ENCODE measurements at regions not wholly inside any gene's neighbourhood (a gene's known extent, or its start where the extent isn't known, plus 50 kb on each side); places are given as distances from the start of the nearest gene placed in this dataset.

DNA sequence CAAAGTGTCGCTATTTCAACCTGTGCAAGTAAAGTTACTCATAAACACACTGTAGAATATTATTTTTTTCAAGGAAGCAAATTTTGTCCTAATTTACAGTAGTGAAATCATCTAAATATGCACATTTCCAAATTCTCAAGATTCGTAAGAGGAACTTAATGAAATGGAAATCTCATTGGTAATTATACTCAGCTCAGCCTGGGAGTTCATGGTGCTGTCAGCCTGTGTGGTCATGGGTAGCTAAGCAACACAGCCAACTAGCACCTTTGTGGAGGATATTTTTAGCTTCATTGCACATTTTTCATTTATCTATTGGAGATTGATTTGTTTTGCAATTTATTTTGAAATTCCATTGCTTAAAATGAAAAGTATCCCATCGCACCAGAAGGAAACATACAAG is 975.7 kb upstream of the ZEB2 start:
- no peak for DNase-seq

DNA sequence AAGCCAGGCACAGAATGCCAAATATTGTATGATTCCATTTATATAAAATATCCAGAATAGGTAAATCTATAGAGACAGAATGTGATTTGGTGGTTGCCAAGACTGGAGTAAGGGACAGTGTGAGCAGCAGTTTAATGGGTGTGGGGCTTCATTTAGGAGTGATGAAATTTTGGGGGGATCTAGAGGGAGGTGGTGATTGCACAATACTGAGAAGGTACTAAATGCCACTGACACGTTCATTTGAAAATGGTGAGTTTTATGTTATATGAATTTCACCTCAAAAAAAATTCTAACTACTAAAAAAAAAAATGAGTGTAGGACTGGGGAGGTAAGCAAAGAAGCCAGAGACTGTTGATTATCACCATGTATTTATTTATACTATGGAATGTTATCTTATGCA is 974.5 kb upstream of the ZEB2 start:
- no peak for DNase-seq

DNA sequence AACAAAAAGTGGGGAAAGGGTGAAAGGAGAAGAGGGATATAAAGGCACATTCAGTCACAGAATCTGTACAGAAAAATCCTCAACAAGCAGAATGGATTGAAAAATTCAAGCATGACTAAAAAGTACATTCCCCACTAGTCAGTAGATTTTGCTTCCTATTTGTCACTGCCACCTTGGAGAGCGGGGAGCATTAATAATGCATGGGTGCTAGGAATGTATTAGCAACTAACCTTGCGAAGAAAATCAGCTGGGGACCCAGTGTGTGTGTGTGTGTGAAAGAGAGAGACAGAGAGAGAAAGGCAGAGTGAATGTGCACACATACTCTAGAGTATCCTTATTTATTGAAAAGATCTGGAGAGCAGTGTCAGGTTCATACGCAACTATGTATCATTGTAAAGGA is 968.7 kb upstream of the ZEB2 start:
- DNase-seq: no peak

DNA sequence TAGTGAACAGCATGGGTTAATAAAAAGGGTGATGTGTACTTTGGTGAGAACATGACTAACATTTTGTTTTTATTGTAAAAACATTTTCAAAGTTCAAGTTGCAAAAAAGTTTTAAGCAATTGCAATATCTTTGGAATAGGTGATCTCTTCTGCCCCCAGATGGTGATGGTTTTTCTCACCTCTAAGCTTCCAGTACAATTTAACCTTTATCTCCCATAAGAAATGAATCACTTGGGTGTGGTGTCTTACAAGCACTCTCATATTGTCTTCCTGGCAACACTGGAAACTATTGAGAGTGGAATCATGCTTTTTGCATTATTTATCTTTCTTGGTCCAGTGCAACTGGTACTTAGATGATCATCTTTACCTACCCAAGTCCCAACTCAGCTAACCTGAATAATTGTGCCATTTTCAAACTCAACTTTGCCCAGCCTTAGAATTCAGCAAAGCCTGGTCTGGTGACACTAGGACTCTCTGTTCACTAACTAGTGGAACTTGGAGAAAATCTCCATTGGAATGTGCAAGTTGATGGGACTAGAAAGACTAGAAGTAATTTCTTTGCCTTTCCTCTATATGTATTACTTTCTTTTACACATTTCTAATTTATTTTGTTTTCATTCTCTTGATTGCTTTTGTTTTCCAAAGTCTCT is 964.7 kb upstream of the ZEB2 start:
- no peak for DNase-seq

DNA sequence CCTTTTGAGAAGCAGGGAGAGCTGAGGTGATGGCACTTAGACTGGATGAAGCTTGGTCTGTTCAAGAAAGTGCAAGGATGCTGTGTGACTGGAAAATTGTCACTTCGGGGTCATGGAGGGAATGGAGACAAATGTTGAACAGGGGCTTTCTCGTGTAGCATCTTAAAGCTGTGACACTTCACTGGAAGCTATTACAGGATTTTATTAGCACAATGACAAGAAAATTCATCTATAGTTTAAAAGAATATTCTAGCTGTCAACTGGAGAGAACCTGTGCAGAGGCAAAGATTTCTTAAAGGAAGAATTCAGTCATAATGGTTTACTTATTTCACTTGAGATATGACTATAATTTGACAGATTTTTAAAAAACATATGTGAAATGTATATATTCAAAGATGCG is 963.9 kb upstream of the ZEB2 start:
- no peak for DNase-seq

DNA sequence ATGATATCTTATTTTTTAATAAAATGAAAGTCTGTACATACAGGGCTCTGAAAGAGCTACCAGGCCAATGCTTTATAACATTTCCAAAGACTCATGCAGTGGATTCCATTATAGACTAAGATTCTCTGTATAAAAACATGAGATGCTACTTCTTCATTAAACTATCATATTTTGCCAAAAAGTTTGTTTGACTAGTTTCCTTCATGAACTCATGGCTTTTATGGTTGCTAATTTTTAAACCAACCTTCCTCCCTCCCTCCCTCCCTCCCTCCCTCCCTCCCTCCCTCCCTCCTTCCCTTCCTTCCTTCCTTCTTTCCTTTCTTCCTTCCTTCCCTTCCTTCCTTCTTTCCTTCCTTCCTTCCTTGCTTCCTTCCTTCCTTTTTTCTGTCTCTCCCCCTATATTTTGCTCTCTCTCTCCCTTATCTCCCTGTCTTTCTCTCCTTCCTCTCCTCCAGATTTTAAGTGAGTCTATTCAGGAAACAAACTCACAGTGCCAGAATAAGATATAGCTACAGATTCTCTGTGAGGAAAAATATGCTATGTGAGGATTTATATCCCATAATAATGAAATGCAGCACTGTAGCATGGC is 961.5 kb upstream of the ZEB2 start:
- no peak for DNase-seq

DNA sequence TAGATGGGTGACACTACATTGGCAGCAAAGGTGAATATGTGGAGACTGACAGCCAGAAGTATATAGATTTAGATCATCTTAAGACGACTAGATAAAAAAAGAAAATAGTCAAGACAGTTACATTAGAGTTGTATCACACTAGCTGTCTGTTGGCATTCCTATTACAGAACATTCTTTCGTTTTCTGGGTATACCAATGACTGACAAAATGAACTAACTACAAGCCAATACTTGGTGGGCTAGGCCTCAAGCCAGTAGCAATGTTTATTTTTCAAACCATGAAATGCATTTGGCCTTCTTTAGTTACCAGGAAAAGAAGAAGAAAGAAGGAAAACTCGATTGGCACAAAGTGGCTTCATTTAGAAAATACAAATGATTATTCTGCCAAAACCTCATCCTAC is 944.9 kb upstream of the ZEB2 start:
- no peak for DNase-seq

DNA sequence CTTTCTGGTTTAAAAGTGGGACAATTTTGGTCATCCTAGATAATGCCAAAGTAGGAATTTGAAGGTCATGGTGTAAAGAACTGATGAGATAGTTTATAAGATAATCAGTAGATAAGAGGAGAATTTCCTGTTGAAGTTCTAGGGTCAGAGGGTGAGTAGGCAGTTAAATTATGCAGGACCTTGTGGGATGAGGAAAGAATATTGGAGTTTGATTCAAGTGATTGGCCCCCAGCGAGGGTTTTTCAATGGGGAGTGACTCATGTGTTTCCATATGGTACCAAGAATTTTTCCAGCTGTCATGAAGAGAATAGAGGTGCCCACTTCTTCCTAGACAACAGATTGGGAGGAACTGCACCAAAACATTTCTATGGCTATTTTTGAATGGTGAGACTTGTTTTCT is 940.2 kb upstream of the ZEB2 start:
- no peak for DNase-seq

DNA sequence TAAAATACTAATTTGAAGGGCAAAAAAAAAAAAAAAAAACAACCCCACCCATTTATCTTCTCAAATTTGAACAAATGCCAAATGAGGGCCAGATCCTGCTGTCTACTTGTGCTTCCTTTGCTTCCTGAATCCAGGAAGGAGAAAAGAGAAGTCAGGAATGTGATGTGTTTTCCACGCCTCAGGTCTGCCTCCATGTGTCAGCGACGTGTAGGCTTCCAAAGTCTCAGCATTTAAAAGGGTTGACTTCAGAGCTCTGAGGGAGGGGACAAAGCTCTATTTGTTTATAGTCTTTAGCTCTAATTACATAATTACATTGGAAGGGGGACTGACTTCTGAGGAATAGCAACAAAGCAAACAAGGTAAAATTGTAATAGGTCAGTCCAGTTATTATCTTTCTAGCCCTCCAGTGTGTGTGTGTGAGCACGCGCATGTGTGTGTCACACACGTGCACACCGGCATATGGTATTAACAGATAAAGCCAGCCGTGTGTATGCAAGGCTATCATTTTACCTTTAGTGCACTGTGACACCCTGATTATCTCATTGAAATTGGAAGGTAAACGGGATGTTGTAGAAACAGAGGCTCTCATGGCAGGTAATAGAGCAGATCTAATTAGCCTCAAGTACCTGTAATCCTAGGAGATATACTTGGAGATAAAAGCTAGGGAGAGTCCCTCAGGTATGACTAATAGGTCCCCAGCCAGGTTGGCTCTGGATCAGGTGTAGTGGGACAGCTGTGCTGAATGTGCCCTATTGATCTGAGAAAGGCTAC is 911.4 kb upstream of the ZEB2 start:
- no peak for DNase-seq

DNA sequence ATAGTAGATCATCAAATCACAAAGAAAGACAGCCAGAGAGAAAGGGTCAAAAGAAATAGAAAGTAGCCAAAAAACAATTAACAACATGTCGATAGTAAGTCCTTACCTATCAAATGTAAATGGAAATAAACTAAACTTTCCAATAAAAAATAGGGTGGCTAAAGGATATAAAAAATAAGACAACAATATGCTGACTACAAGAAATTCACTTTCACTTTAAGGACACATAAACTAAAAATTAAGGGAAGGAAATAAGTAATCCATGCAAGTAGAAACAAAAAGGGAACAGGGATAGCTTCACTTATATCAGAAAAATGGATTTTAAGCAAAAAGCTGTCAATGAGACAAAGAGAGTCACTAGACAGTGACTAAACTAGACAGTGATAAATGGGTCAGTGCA is 903.9 kb upstream of the ZEB2 start:
- DNase-seq: no peak

DNA sequence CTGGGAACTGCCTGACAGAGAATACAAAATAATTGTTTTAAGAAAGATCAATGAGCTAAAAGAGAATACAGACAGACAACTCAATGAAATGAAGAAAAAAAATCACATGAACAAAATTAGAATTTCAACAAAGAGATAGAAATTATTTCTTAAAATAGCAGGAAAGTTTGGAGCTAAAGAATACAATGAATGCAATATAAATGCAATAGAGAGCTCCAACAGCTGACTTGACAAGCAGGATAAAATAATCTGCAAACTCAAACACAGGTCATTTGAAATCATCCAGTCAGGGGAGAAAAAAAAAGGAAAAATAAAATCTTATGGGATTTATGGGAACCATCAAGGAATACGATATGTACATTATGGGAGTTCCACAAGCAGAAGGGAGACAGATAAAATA is 902.7 kb upstream of the ZEB2 start:
- DNase-seq: no peak

DNA sequence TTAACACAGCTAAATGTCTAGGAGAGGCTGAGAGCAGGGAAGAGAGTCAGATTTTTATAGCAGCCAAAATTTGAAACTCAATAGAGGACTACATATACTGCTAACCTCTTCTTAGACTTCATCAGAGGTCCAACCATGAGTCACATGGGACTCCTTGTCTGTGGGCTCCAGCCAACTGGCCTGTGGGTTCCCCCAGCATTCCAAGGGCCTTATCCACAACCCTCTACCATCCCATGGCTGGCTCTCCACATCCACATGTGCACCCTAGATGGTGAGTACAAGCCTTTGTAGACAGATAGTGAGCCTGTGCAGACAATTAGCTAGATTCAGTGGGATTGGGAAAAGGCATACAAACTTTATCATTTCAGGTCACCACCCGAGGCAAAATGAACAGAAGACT is 901.9 kb upstream of the ZEB2 start:
- no peak for DNase-seq

DNA sequence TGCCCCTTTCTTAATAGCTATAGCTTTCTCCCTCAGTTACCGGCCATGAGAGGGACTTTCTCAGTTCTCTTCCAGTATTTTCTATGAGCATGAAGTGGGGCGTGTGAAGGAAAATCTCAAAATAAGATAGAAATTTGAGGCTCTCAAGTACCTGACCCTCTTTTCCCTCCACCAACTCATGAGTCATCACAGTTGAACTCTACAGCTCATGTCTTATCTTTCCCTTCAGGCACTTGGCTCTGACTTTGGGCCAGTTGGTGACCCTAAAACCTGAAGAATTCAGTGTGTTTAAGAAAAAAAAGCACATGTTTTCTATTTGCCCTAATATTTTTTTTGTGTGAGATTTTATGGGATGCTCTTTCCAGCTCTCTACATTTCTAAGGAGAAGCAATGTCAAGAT is 896.7 kb upstream of the ZEB2 start:
- no peak for DNase-seq

DNA sequence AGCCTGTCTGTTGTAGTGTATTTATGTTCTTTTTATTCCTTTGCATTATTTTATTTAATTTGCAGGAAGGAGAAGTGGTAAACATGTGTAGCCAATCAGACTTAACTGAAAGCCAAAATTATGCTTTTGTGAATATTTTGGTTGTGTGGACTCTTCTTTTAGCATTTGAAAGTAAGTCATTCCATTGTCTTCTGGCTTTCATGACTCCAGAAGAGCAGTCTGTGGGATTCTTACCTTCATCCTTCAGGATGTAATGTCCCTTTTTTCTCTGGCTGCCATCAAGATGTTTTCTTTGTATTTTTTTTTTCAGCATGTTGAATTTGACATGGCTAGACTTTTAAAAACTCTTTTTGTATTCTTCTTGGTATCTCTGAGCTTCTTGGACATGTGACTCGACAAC is 895.2 kb upstream of the ZEB2 start:
- DNase-seq: no peak

DNA sequence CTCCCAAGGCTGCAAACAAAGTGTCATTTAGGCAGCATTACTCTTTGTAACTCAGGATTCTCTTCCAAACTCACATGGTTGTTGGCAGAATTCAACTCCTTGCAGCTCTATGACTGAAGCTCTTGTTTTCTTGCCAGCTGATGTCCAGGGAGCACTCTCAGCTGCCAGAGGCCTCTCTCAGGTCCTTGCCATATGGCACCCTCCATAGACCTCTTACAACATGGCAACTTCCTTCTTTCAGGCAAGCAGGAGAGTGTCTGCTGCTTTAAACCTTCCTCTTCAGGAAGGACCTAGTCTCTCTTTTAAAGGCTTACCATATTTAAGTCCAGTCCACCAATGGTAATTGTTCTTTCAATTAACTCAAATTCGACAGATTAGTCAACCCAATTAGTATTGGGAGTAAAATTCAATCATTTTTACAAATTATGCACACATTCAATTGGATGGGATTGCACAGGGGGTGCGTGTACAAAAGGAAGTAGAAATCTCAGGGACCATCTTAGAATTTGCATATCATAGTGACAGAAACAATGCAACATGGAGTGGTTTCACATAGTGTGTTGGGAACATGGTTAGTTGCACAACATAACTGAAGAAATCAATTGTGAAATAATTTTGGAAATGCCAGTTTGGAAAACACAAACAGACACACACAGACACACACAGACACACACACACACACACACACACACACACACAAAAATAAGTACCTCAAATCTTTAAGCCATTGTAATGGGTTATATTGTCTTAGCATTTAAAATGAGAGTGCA is 893.5 kb upstream of the ZEB2 start:
- no peak for DNase-seq

DNA sequence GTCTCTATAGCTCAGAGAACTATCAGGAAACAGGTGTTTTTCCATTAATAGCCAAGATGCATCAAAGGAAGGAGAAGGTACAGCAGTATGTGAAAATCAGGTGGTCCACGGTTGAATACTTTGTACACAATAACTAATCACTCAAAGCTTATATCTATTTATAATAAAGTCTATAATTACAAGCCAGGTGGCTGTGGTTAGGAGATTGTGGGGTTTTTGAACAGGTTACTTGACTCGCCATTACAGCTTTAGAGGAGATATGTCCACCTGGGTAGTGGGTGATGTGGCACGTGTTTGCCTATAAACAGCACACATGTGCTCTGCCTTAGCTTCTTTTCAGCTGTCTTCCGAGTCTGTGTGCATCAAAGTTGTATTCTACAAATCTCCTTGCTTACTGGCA is 892.2 kb upstream of the ZEB2 start:
- DNase-seq: no peak

DNA sequence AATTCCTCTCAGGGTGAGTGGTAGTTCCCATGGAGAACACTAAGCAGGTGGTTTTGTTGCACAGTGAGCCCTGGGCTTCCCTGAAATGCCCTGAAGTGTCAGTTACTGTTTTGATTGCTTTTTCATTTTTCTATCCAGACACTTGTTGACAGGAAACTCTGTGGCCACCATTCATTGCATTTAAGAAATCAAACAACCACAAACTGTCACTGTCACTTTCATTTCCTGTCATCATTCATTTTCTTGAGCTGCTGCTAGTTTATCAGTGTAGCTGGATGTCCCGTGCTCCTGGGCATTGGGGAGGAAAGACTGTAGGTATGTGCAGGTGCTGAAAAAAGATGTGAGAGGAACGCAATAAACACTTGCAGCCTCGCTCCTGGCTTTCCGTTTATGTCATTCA is 891.6 kb upstream of the ZEB2 start:
- DNase-seq: no peak

DNA sequence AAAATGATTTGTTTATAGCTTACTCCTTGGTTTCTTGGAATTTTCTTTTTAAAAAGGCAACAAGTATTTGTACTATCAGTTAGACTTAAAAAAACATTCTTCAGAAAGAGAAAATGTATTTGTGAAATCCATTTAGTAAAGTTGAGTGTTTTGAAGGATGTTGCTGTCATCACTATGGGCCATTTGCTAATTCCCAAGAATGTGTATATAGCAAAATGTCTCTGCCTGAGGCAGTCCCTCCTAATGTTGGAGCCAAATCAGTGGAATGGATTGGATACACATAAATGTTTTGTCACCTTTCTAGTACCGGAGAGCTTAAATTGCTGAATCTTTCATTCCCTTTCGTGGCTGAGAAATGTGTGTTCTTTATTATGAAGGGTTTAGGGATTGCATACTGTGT is 890.2 kb upstream of the ZEB2 start:
- no peak for DNase-seq

DNA sequence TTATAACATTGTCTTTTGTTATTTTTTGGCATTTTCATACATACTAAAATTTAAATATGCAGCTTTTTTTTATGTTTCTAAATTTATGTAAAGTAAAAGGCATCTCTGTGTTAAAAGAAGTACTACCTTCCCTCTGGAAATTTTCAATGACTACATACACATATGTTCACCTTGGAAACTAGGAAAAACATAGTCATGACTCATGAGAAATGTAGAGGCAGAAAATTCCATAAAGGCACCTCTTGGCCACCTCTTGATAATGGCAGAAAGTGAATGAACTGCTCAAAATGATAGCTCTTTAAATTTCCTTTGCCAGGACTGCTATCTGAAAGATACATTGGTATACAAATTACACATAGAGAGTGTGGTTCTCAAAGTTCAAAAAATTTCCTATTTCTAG is 889.1 kb upstream of the ZEB2 start:
- no peak for DNase-seq

DNA sequence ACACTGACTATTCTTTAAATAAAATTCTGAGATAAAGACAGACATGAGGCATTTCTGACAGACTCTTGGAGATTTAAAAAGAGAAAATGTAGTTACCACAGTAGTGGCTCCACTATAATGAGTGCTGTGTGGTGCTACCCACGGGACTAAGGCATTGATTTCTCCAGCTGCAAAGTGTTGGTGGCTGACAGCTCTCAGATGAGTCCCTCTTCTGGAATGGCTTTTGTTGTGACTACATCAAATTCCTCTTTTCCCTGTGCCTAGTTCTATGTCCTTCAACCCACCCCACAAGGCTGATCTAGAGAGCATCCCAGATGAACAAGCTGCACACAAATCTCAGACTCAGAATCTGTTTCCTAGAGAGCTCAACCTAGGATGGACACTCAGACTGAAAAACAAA is 884.8 kb upstream of the ZEB2 start:
- no peak for DNase-seq

DNA sequence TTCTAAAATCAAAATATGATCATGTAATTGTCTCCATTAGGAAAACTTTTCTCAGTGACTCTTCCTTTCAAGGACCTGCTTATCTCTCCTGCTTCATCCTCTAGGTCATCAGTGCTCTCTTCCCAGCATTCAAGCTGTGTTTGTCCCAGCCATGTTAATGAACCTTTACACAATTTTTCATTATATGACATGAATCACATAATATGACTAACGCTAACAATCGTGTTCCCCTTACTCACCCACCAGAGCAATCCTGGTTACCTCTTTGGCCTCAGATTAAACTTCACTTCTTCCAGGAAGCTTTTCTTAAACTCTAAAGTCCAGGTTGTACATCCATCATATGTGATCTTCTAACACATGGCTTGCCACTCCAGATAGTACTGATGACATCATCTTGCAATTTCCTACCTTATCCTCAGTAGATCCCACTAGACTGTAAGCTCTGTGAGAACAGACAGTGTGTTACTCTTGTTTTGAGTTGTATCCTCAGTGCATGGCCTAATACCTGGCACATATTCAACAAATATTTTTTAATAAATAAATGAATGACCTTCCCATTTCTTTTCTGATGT is 882.9 kb upstream of the ZEB2 start:
- DNase-seq: no peak

DNA sequence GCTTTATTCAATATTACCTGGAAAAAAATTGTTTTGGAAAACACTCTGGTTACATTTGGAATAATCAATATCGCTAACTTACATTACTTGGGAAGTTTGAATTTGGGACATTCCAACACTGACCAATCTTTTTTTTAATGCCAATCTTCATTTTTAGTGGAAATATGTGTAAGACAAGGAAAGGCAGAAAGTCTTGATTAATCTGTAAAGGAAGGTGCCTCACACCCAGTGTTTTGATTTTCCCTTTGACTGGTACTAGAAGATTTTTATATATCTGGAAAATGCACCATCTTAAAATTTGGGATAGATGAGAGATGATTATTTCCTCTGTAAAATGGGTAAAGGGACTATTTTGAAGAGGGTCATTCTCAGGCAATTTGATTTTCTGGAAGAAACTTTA is 879.2 kb upstream of the ZEB2 start:
- DNase-seq: no peak

DNA sequence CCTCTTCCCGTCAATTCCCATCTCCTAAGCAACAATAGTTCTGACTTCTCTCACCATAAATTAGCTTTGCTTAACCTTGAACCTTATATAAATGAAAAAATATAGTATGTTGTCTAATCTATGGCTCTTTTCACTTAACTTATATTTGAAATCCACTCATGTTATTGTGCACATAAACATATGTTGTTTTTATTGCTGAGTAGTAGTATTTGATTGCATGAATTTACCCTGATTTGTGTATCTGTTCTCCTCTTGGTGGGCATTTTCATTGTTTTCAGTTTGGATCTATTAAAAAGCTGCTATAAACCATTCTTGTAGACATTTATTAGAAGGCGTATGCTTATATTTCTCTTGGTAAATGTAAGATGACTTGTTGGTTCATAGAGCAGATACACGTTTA is 874.3 kb upstream of the ZEB2 start:
- no peak for DNase-seq

DNA sequence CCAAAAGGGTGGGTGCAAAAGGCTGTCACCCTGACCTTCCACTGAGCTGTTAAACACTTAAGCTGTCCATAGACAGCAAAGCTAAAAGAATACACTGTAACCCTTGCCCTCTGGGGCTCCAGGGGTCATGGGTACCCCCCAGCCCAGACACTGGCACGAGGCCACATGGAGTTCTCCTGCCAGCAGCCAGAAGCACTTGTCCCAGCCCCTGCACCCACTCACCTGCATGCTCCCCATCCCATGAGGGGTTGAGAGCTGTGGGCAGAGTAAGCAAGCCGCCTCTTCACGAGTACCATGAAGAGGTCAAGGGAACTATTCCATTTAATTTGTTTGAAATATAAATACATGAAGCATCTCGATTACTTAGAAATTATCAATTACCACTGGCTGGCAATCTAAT is 867.1 kb upstream of the ZEB2 start:
- no peak for DNase-seq

Data from activated T-cell treated with anti-CD3 and anti-CD28 coated beads, Interleukin-2, amount 50 U/mL, for 1 hour (primary cell).